HPDE6-E6E7 (cell line): ENCODE measurements at regions not wholly inside any gene's neighbourhood (a gene's known extent, or its start where the extent isn't known, plus 50 kb on each side); places are given as distances from the start of the nearest gene placed in this dataset.
"Not testable (repeated sequence)": the region's sequence is repeated elsewhere in the genome, so short reads cannot be mapped to it uniquely, and the experiment has no call there.

ENCODE experiments used
- DNase-seq: peaks from one replicate; pipeline ENCODE4 v3.0.0; 2011; ENCODE audit warnings: missing footprints; ENCODE audit errors: extremely low spot score

GRCh38 chr6:113190170-113190569 is 667.0 kb upstream of the MARCKS start:
- no peak for DNase-seq

- DNase-seq, result no peak
Observed at GRCh38 chr6:113194090-113194489, 663.1 kb upstream of the MARCKS start.

- no peak for DNase-seq
Observed at GRCh38 chr6:113202852-113203714, 654.1 kb upstream of the MARCKS start.

GRCh38 chr6:113203715-113204110 is 653.4 kb upstream of the MARCKS start:
- no peak for DNase-seq

GRCh38 chr6:113205553-113205952 is 651.6 kb upstream of the MARCKS start:
- no peak for DNase-seq

- no peak for DNase-seq
Observed at GRCh38 chr6:113208726-113209125, 648.4 kb upstream of the MARCKS start.

GRCh38 chr6:113209315-113209714 is 647.8 kb upstream of the MARCKS start:
- DNase-seq, result no peak

- DNase-seq, result no peak
Observed at GRCh38 chr6:113211170-113211569, 646.0 kb upstream of the MARCKS start.

- DNase-seq, result no peak
Observed at GRCh38 chr6:113219783-113220182, 637.4 kb upstream of the MARCKS start.

- no peak for DNase-seq
Observed at GRCh38 chr6:113220832-113221231, 636.3 kb upstream of the MARCKS start.

GRCh38 chr6:113221850-113222249 is 635.3 kb upstream of the MARCKS start:
- no peak for DNase-seq

GRCh38 chr6:113246186-113246585 is 611.0 kb upstream of the MARCKS start:
- DNase-seq, result no peak

- no peak for DNase-seq
Observed at GRCh38 chr6:113248532-113248931, 608.6 kb upstream of the MARCKS start.

- not testable (repeated sequence) for DNase-seq
Observed at GRCh38 chr6:113254194-113254593, 603.0 kb upstream of the MARCKS start.

- no peak for DNase-seq
Observed at GRCh38 chr6:113258771-113259170, 598.4 kb upstream of the MARCKS start.

GRCh38 chr6:113271437-113271836 is 585.7 kb upstream of the MARCKS start:
- DNase-seq, result no peak

GRCh38 chr6:113276601-113277000 is 580.5 kb upstream of the MARCKS start:
- DNase-seq, result no peak

GRCh38 chr6:113277111-113277510 is 580.0 kb upstream of the MARCKS start:
- no peak for DNase-seq

- no peak for DNase-seq
Observed at GRCh38 chr6:113281014-113281413, 576.1 kb upstream of the MARCKS start.

GRCh38 chr6:113281431-113281830 is 575.7 kb upstream of the MARCKS start:
- no peak for DNase-seq

GRCh38 chr6:113287396-113287795 is 569.7 kb upstream of the MARCKS start:
- no peak for DNase-seq

- DNase-seq, result no peak
Observed at GRCh38 chr6:113288409-113288808, 568.7 kb upstream of the MARCKS start.

- no peak for DNase-seq
Observed at GRCh38 chr6:113289166-113289565, 568.0 kb upstream of the MARCKS start.

- no peak for DNase-seq
Observed at GRCh38 chr6:113290684-113291083, 566.5 kb upstream of the MARCKS start.
